Gastrocnemius medialis (tissue), 4 donors: ENCODE measurements at regions not wholly inside any gene's neighbourhood (a gene's known extent, or its start where the extent isn't known, plus 50 kb on each side); places are given as distances from the start of the nearest gene placed in this dataset.

Experiments used
- POLR2A ChIP-seq, 2 donors: fragments of 450-650 bp; IDR thresholded peaks; one replicate each; pipeline ENCODE4 v1.6.1; 2017; ENCODE audit warnings: antibody characterized with exemption in 2 of 2, mild to moderate bottlenecking in 2 of 2, moderate library complexity in 2 of 2
- TF ChIP-seq, protein P1 (sequence below), 5 experiments: fragments of 450-650 bp in 3 of 5; fragments of 200-600 bp in 2 of 5; sonication (generic) in 2 of 5; IDR thresholded peaks in 4 of 5; conservative IDR thresholded peaks in 1 of 5; 1 replicate in 4 of 5; 2 replicates in 1 of 5; pipeline ENCODE4 v1.5.1; 2016 to 2019; ENCODE audit warnings: antibody characterized with exemption in 5 of 5, mild to moderate bottlenecking in 3 of 5, moderate library complexity in 3 of 5

- TF ChIP-seq, protein P1, sequence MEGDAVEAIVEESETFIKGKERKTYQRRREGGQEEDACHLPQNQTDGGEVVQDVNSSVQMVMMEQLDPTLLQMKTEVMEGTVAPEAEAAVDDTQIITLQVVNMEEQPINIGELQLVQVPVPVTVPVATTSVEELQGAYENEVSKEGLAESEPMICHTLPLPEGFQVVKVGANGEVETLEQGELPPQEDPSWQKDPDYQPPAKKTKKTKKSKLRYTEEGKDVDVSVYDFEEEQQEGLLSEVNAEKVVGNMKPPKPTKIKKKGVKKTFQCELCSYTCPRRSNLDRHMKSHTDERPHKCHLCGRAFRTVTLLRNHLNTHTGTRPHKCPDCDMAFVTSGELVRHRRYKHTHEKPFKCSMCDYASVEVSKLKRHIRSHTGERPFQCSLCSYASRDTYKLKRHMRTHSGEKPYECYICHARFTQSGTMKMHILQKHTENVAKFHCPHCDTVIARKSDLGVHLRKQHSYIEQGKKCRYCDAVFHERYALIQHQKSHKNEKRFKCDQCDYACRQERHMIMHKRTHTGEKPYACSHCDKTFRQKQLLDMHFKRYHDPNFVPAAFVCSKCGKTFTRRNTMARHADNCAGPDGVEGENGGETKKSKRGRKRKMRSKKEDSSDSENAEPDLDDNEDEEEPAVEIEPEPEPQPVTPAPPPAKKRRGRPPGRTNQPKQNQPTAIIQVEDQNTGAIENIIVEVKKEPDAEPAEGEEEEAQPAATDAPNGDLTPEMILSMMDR (IDR thresholded peaks at IDR 0.05 in 4 of 5, conservative IDR thresholded peaks at IDR 0.05 in 1 of 5): no peak
- no peak for TF ChIP-seq POLR2A (IDR thresholded peaks at IDR 0.05)
These were observed 150.9 kb downstream of the EMP1 start for GRCh38 chr12:13347241-13348043.
